DMS114 treated with DMSO at 0.1 percent for 48 hours (cell line): ENCODE measurements at regions not wholly inside any gene's neighbourhood (a gene's known extent, or its start where the extent isn't known, plus 50 kb on each side); places are given as distances from the start of the nearest gene placed in this dataset.

Experiments used
- DNase-seq: peaks from one replicate; lab custom pipeline; 2025; ENCODE audit not compliant: unreplicated experiment; lab: John Stamatoyannopoulos, UW

DNA sequence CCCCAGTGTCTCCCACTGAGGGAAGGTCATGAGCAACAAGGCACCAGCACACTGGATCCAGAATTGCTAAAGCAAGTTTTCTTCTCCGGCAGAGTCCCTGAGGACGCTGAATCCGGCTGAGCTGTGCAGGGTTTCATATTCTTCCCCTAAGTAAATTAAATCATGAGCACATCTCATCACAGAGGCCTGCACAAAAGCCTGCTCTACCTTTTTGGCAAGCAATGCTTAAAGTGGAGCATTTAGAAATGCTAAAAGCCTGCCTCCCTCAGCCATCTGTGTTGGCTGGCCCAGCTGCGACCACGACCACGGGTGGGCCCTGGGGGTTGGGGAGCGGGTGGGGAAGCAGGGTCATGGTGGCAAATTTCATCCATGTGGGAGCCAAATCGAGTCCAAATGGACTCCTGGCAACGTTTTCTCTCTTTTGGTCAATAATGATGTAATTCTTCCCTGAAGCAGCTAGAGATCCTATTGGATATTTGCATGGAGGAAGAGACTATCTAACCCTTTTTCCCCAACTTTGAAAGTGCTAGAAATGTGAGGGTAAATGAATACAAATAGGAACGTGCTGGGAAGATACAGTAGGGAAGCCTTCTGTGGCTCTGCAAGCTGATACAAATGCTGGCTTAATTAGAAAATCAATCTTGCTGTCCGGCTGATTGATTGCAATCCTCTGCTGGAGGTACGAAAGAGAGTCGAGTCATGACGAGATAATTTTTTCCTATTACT lies 532.8 kb upstream of the TBL1XR1 start:
- peak; percentile 81 for DNase-seq

GRCh38 chr3:177730814-177731213 lies 533.5 kb upstream of the TBL1XR1 start:
- DNase-seq = peak; percentile 92

GRCh38 chr3:177731644-177732268 lies 534.5 kb upstream of the TBL1XR1 start:
- no peak for DNase-seq

- no peak for DNase-seq
Measured at GRCh38 chr3:177733233-177733632, 536.0 kb upstream of the TBL1XR1 start.

GRCh38 chr3:177733936-177734335 lies 536.7 kb upstream of the TBL1XR1 start:
- no peak for DNase-seq

- DNase-seq = no peak
Measured at GRCh38 chr3:177735431-177735830, 538.1 kb upstream of the TBL1XR1 start.

DNA sequence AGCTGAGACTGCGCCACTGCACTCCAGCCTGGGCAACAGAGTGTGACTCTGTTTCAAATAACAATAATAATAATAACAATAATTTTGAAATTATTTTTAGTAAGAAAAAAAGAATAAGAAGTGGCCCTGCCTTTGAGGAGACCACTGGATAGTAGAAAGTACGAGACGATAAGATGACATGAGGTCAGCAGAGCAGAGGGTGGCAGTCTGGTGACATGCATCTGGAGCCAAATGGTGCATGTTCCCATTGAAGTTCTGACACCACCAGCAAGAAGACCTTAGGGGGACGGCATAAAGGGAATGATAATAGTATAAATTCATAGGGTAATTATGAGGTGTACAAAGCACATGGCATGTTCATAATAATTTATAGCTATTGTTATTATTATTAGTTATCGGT lies 542.2 kb upstream of the TBL1XR1 start:
- DNase-seq = no peak

DNA sequence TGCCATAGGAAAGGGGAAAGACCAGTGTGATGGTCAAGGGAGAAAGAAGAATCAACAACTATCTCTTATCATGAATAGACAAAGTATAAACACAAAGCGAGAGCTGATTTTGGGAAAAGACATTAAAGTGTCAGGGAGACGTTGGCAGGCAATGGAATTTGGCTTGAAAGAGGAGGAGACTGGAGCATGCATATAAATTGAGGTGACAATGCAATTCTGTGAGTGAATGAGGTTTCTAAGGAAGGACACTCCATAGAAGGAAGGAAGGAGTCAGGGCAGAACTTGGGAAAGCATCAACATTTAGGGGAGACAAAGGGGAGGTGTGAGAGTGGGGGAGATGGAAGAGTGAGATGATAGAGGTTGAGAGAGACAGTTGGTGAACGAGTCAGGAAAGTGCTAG lies 543.0 kb upstream of the TBL1XR1 start:
- DNase-seq = no peak

- no peak for DNase-seq
Measured at GRCh38 chr3:177742273-177742672, 545.0 kb upstream of the TBL1XR1 start.

DNA sequence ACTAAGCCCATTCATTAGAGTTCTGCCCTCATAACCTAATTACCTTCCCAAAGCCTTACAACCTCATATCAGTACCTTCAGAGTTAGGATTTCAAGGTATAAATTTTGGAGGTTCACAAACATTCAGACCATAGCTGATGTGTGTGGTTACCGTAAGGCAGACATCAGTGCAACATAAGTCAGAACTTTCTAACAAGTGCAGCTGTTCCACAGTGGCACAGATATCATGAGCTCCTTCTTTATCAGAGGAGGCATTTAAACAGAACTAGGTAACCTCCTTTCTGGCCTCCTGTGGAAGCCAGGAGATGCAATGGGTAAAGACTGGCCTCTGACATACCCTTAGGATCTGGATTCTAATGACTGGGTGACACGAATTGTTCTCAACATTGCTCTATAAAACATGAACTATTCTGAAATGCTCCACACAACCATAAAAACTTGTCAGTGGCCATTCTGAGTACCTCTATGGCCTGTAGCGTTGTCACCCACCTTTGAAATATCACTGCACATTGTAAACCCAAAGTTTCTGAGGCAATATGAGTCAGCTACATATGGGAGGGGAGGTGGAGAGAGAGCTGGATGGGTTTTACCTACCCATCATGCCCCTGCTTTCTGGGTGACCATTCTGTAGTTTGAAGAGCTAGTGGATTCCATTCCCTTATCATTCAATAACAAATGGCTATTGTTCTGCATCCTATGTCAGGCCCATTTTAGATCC lies 546.0 kb upstream of the TBL1XR1 start:
- DNase-seq = no peak

DNA sequence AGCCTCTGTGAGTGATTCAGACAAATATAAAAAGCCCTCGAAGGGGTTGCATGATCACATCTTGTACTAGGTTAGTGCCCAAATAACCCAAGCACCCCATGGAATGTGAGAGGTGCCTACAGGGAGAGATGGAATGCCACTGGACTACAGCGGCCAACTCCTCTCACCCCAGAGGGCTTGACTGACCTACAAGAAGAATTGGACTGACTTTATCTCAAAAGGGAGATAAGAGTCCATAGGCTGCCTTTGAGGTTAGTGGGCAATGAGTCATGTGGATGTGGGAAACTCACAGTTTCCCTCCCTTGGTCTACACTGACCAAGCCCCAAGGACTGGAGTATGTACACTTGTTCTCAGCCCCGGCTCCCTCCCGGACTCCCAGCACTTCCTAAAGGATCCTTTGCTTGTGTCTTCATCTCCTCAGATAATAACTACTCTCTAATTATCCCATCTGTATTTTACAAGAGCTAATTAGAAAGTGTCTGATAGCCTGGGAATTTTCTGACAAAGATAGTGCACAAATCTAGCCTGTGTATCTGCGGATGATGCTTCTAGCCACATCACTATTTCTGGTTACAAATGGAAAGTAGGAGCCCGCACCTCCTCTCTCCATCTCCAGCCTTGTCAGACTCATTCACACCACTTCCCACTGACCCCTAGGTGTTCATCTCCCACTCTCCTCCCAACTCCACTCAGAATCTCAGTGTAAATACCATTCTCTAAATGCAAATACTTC lies 547.8 kb upstream of the TBL1XR1 start:
- DNase-seq = no peak

- no peak for DNase-seq
Measured at GRCh38 chr3:177745607-177746005, 548.3 kb upstream of the TBL1XR1 start.

GRCh38 chr3:177746337-177746933 lies 549.2 kb upstream of the TBL1XR1 start:
- DNase-seq = no peak

GRCh38 chr3:177749836-177750235 lies 552.6 kb upstream of the TBL1XR1 start:
- no peak for DNase-seq

GRCh38 chr3:177750436-177750835 lies 553.2 kb upstream of the TBL1XR1 start:
- DNase-seq = no peak

DNA sequence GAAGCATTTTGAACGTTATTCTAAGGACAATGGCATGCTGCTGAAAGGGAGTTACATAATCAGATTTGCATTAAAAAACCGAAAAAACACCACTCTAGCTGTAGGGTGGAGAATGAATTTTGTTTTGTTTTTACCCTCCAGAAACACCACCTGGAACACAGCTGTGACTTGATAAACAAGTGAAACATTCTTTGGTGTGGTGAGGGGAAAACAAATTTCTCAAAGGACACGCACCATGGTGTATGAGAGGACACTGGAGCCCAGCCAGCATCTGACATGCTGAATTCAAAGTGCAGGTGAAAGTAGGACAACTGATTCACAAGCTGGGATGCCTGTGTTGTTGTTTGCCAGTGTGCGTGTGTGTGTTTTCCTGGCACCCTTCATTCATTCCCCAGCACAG lies 554.5 kb upstream of the TBL1XR1 start:
- no peak for DNase-seq

- DNase-seq = no peak
Measured at GRCh38 chr3:177752831-177753230, 555.5 kb upstream of the TBL1XR1 start.

DNA sequence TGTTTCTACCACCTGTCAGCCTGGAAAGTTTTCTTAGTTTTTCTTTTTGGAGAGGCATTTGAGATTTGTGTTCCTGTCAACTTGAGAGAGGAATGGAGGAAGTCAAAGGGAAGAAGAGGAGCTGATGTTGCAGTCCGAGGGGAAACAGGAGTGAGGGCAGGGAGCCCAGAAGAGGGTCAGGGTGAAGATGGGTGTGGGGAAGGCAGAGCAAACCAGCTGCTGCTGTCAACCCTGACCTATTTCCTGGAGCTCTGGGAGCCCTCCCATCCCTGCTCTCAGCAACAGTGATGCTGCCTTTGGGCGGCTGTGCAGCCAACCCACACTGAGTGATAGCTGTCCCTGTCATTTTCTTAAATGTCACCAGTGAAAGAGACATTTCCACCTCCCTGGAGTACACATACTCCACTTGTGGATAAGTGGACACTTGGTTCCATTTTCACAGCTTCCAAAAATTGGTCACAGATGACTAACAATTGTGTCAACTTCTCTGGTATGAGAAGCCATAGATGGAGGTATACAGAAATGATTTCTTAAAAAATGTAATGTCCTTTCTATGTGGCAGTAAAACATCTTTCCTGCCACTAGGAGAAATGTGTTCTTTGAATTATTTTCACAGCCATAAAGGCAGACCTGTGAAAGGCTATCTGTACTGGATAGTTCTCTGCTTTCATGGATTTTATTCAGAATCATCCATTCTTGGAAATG lies 556.3 kb upstream of the TBL1XR1 start:
- DNase-seq = no peak

- DNase-seq = no peak
Measured at GRCh38 chr3:177754508-177754921, 557.2 kb upstream of the TBL1XR1 start.

DNA sequence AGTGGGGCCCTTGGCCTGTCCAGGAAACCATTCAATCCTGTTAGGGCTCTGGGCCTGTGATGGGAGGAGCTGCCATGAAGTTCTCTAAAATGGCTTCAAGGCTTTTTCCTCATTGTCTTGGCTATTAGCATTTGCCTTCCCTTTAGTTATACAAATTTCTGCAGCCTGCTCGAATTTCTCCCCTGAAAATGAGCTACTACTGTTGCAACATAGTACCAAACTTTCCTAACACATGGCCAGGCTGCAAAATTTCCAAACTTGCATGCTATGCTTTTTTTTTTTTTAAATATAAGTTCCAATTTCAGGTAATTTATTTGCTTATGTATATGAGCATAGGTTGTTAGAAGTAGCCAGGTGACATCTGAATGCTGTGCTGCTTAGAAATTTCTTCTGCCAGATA lies 560.8 kb upstream of the TBL1XR1 start:
- no peak for DNase-seq

DNA sequence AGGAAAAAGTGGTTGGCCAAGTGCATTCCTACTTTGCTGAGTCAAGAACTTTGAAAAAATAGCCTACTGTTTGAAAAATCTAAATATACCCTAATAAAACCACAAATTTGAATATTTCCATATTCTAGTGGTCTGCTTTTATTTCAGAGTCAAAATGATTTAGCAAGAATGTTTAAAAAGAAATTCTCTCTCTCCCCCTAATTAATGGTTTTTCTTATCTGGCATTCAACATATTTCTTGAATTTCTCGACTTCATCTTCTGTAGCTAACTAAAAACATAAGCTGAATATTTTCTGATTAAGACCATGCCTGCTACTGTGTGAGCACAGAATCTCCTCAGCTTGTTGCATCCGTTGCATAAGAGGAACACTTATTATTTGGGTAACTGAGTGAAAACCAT lies 563.5 kb upstream of the TBL1XR1 start:
- DNase-seq = no peak
